H1 (cell line): ENCODE measurements at regions not wholly inside any gene's neighbourhood (a gene's known extent, or its start where the extent isn't known, plus 50 kb on each side); places are given as distances from the start of the nearest gene placed in this dataset.

Source experiments
- BCL11A ChIP-seq, 2 experiments: IDR thresholded peaks; one replicate each; pipeline ENCODE4 v1.6.1; 2011; ENCODE audit warnings: low read depth in 2 of 2, low read length in 2 of 2, mild to moderate bottlenecking in 2 of 2
- CBX5 ChIP-seq: fragments of 300-800, 300-1000 bp; sonication (generic); IDR thresholded peaks from 2 replicates; pipeline ENCODE4 v1.7.1; 2016; ENCODE audit warnings: antibody characterized with exemption, low read length, low read depth
- SRF ChIP-seq: IDR thresholded peaks from 2 replicates; pipeline ENCODE4 v1.6.1; 2011; ENCODE audit warnings: mild to moderate bottlenecking, low read depth, low read length, moderate library complexity
- TEAD4 ChIP-seq: IDR thresholded peaks from 2 replicates; pipeline ENCODE4 v1.6.1; 2012; ENCODE audit warnings: low read depth, low read length, inconsistent platforms, mixed read lengths

- TF ChIP-seq CBX5, result no peak
- no peak for TF ChIP-seq SRF
- no peak for TF ChIP-seq BCL11A (IDR thresholded peaks at IDR 0.05; ENCODE audit: low read depth in 2 of 2, low read length in 2 of 2)
- TF ChIP-seq TEAD4, result no peak
These were observed 399.1 kb downstream of the PPP1R2C start (continued) for GRCh38 chrX:42378857-42379256.
